OCI-LY1 (cell line): ENCODE measurements at regions not wholly inside any gene's neighbourhood (a gene's known extent, or its start where the extent isn't known, plus 50 kb on each side); places are given as distances from the start of the nearest gene placed in this dataset.

Experiments
- EZH2 ChIP-seq: fragments of 200-600 bp; sonication (generic), shearing (Covaris generic); IDR thresholded peaks from 2 replicates; pipeline ENCODE4 v1.8.0; 2017; ENCODE audit warnings: borderline replicate concordance, mixed run types, mild to moderate bottlenecking, antibody characterized with exemption, low read length, moderate library complexity, mixed read lengths
- TF ChIP-seq, protein P1 (sequence below): fragments of 200-600 bp; sonication (generic), shearing (Covaris generic); IDR thresholded peaks from 2 replicates; pipeline ENCODE4 v1.5.1; 2017; ENCODE audit warnings: mild to moderate bottlenecking, antibody characterized with exemption, low read length, moderate library complexity, mixed read lengths

DNA sequence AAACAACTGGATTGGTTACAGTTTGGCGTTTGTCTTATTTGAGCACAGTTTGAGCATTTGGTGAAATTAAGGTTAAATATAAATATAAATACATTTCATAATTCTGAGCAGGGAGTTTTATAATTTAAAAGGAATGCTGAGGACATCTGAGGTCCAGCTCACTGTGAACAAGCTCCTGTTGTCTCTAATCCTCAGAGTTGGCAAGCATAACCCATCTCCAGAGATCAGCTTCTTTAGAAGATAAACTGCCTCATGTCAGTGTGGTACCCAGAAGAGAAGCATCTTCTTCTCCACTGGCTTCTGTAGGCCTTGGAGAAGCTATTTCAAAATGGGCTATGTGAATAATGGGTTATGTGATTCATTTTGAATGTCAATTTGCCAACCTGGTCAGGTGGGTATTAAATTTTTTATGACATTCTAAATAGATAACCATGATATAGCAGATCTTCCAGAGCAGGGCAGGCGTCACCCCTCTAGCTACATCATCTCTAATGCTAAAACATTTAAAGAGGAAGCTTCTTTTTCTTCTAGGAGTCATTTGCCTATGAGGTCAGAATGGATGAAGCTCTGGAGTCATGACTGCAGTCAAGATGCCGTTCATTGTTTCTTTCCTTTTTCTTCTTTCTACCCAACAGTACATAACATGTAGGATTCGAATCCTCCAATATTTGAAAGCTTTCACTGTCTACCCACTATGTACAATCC lies 324.0 kb downstream of the RNF144A start:
- TF ChIP-seq, protein P1, sequence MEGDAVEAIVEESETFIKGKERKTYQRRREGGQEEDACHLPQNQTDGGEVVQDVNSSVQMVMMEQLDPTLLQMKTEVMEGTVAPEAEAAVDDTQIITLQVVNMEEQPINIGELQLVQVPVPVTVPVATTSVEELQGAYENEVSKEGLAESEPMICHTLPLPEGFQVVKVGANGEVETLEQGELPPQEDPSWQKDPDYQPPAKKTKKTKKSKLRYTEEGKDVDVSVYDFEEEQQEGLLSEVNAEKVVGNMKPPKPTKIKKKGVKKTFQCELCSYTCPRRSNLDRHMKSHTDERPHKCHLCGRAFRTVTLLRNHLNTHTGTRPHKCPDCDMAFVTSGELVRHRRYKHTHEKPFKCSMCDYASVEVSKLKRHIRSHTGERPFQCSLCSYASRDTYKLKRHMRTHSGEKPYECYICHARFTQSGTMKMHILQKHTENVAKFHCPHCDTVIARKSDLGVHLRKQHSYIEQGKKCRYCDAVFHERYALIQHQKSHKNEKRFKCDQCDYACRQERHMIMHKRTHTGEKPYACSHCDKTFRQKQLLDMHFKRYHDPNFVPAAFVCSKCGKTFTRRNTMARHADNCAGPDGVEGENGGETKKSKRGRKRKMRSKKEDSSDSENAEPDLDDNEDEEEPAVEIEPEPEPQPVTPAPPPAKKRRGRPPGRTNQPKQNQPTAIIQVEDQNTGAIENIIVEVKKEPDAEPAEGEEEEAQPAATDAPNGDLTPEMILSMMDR = no peak
- no peak for TF ChIP-seq EZH2
